ENCODE measurements at regions not wholly inside any gene's neighbourhood (a gene's known extent, or its start where the extent isn't known, plus 50 kb on each side); places are given as distances from the start of the nearest gene placed in this dataset.

DNA sequence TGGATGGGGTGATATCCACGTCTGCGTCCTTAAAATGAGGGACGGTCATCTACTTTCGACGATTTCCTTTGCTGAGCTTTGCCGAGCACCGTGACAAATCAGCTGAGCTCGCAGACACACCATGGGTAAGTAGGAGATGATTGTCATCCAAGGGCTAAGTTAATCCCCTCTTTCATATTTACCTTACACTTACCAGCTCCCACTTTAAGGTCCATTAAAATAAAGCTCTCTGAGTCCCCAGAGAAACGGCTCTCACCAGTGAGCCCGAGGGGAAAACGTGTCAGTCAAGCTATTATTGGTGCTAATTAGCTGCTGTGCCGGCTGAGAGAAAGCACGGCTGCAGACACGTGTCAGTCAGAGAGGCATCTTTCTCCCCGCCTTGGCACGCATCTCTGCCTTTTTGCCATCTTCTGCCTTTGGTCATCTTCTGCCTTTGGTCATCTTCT is 72.2 kb downstream of the CRLF2 start:
- ChIA-PET POLR2A (no interaction called here), CTCF (no interaction called here)
- Histone ChIP-seq H3K4me1 (ENCODE audit: control insufficient read depth in 2 of 2, insufficient read depth in 2 of 2, low read length in 2 of 2) (no peaks in the 10 kb centered on the region), H3K4me3 (ENCODE audit: control extremely low read depth in 1 of 5, extremely low read depth in 1 of 5, insufficient read depth in 1 of 5, low read depth in 2 of 5, low read length in 4 of 5) (no peak overlapping the region), H3K27me3 (replicated peaks in 1 of 4; ENCODE audit: control extremely low read depth in 1 of 4, control insufficient read depth in 3 of 4, insufficient read depth in 4 of 4, low read length in 3 of 4) (no peaks in the 10 kb centered on the region), H3K27ac (ENCODE audit: low read length in 2 of 2) (no peak overlapping the region), H3K9ac (ENCODE audit: low read length) (no peak overlapping the region), H2AFZ (ENCODE audit: insufficient read depth, low read depth, low read length, poor library complexity, severe bottlenecking) (no peak overlapping the region), H3K36me3 (replicated peaks in 1 of 2; ENCODE audit: control extremely low read depth in 1 of 2, control insufficient read depth in 1 of 2, extremely low read depth in 1 of 2, insufficient read depth in 2 of 2, low read length in 1 of 2) (no peaks in the 10 kb centered on the region), H3K4me2 (replicated peaks; ENCODE audit: low read depth, low read length, poor library complexity, severe bottlenecking) (no peak overlapping the region), H3K9me3 (ENCODE audit: control extremely low read depth in 1 of 3, control insufficient read depth in 2 of 3, insufficient read depth in 1 of 3, low read length in 2 of 3) (peaks cover 0 to 13% (median 0%) of the 10 kb centered on the region in 3 donors), H3K79me2 (ENCODE audit: control insufficient read depth, insufficient read depth, low read length) (no peaks in the 10 kb centered on the region), H4K20me1 (ENCODE audit: control insufficient read depth, insufficient read depth, low read length, poor library complexity, severe bottlenecking) (no peaks in the 10 kb centered on the region)
- Mint-ChIP-seq H3K27me3 (no peaks in the 10 kb centered on the region), H3K4me3 (no peak overlapping the region), H3K27ac (no peak overlapping the region), H3K4me1 (no peaks in the 10 kb centered on the region), H3K9me3 (ENCODE audit: insufficient read depth) (no peaks in the 10 kb centered on the region)
- intact Hi-C loops (cut with micrococcal nuclease) = no loop called here
- no peak for TF ChIP-seq EZH2 (IDR thresholded peaks at IDR 0.05; ENCODE audit: borderline replicate concordance, insufficient read depth, low read depth, low read length, poor library complexity, severe bottlenecking)
- ATAC-seq (ENCODE audit: low read depth) = no peak
- no peak for DNase-seq
- WGBS (ENCODE audit: insufficient coverage) = 83% methylated on average over 11 of the region's 16 CpGs

DNA sequence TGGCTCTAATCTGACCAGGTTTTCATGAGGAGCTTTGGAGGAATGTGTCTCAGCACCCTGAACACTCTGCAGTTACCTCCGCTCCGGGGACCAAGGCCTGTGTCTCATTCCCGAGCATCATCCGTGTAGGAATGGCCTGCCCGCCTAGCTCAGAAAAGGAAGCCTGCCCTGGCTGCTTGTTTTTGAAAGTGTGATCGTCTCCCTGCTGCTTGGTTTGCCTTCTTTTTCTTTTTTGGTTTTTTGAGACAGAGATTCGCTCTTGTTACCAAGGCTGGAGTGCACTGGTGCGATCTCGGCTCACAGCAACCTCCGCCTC is 73.3 kb downstream of the CRLF2 start:
- no peak overlapping the region for H3K4me3 Mint-ChIP-seq
- no peak for ATAC-seq (ENCODE audit: low read depth)
- intact Hi-C loops (cut with micrococcal nuclease) = no loop called here
- Histone ChIP-seq H3K27ac (ENCODE audit: low read length in 2 of 2) (no peak overlapping the region), H3K27me3 (replicated peaks in 1 of 4; ENCODE audit: control extremely low read depth in 1 of 4, control insufficient read depth in 3 of 4, insufficient read depth in 4 of 4, low read length in 3 of 4) (no peaks in the 10 kb centered on the region), H3K4me2 (replicated peaks; ENCODE audit: low read depth, low read length, poor library complexity, severe bottlenecking) (no peak overlapping the region), H3K9ac (ENCODE audit: low read length) (no peak overlapping the region), H4K20me1 (ENCODE audit: control insufficient read depth, insufficient read depth, low read length, poor library complexity, severe bottlenecking) (no peaks in the 10 kb centered on the region), H3K79me2 (ENCODE audit: control insufficient read depth, insufficient read depth, low read length) (no peaks in the 10 kb centered on the region), H3K36me3 (replicated peaks in 1 of 2; ENCODE audit: control extremely low read depth in 1 of 2, control insufficient read depth in 1 of 2, extremely low read depth in 1 of 2, insufficient read depth in 2 of 2, low read length in 1 of 2) (no peaks in the 10 kb centered on the region), H2AFZ (ENCODE audit: insufficient read depth, low read depth, low read length, poor library complexity, severe bottlenecking) (no peak overlapping the region), H3K4me3 (ENCODE audit: control extremely low read depth in 1 of 5, extremely low read depth in 1 of 5, insufficient read depth in 1 of 5, low read depth in 2 of 5, low read length in 4 of 5) (no peak overlapping the region), H3K9me3 (ENCODE audit: control extremely low read depth in 1 of 3, control insufficient read depth in 2 of 3, insufficient read depth in 1 of 3, low read length in 2 of 3) (peaks cover 0 to 15% (median 0%) of the 10 kb centered on the region in 3 donors), H3K4me1 (ENCODE audit: control insufficient read depth in 2 of 2, insufficient read depth in 2 of 2, low read length in 2 of 2) (no peaks in the 10 kb centered on the region)
- TF ChIP-seq EZH2 (IDR thresholded peaks at IDR 0.05; ENCODE audit: borderline replicate concordance, insufficient read depth, low read depth, low read length, poor library complexity, severe bottlenecking) = no peak
- TF ChIP-seq, protein P1, sequence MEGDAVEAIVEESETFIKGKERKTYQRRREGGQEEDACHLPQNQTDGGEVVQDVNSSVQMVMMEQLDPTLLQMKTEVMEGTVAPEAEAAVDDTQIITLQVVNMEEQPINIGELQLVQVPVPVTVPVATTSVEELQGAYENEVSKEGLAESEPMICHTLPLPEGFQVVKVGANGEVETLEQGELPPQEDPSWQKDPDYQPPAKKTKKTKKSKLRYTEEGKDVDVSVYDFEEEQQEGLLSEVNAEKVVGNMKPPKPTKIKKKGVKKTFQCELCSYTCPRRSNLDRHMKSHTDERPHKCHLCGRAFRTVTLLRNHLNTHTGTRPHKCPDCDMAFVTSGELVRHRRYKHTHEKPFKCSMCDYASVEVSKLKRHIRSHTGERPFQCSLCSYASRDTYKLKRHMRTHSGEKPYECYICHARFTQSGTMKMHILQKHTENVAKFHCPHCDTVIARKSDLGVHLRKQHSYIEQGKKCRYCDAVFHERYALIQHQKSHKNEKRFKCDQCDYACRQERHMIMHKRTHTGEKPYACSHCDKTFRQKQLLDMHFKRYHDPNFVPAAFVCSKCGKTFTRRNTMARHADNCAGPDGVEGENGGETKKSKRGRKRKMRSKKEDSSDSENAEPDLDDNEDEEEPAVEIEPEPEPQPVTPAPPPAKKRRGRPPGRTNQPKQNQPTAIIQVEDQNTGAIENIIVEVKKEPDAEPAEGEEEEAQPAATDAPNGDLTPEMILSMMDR (IDR thresholded peaks at IDR 0.05) = no peak
- CTCF ChIA-PET = no interaction called here
- POLR2A ChIA-PET = no interaction called here
- H3K4me1 Mint-ChIP-seq = no peaks in the 10 kb centered on the region
- H3K27ac Mint-ChIP-seq = no peak overlapping the region
- DNase-seq = no peak
- no peaks in the 10 kb centered on the region for H3K9me3 Mint-ChIP-seq (ENCODE audit: insufficient read depth)
- H3K27me3 Mint-ChIP-seq = no peaks in the 10 kb centered on the region
- WGBS (ENCODE audit: insufficient coverage) = 97% methylated on average over 9 of the region's 10 CpGs
